ENCODE measurements at regions not wholly inside any gene's neighbourhood (a gene's known extent, or its start where the extent isn't known, plus 50 kb on each side); places are given as distances from the start of the nearest gene placed in this dataset.
"Not testable (repeated sequence)": the region's sequence is repeated elsewhere in the genome, so short reads cannot be mapped to it uniquely, and the experiment has no call there.

DNA sequence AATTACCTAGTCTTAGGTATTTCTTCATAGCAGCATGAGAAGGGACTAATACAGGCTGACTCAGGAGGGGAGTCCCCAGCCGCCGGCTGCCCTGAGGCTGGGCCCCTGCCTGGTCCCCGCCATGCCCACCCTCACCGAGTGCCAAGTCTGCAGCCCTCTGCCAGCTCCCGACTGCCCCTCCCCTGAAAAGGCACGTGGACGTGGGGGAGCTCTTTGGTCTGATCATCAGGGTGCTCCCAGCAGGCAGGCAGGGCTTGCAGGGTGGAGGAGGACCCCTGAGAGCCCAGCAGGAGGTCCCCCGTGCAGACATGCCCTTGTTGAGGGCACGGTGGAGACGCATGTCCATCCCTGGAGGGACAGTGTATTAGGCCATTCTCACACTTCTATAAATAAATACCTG, 110.9 kb downstream of the UNCX start:
- no peak for DNase-seq

DNA sequence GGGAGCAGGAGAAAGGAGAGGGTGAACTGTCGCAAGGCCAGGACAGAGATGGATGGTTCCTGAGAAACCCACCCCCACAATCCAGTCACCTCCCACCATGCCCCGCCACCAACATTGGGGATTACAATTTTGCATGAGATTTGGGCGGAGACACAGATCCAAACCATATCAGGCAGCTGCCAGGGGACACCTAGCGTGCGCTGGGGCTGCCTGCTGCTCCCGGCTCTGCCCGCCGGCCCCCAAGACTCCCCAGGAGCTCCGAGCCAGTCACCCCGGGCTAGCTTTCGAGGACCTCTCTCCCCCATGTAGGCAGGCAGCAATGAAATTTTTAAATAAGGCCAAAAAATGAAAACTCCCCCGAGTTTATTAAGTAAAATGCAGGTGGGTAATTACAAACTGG, 111.7 kb downstream of the UNCX start:
- no peak for DNase-seq

DNA sequence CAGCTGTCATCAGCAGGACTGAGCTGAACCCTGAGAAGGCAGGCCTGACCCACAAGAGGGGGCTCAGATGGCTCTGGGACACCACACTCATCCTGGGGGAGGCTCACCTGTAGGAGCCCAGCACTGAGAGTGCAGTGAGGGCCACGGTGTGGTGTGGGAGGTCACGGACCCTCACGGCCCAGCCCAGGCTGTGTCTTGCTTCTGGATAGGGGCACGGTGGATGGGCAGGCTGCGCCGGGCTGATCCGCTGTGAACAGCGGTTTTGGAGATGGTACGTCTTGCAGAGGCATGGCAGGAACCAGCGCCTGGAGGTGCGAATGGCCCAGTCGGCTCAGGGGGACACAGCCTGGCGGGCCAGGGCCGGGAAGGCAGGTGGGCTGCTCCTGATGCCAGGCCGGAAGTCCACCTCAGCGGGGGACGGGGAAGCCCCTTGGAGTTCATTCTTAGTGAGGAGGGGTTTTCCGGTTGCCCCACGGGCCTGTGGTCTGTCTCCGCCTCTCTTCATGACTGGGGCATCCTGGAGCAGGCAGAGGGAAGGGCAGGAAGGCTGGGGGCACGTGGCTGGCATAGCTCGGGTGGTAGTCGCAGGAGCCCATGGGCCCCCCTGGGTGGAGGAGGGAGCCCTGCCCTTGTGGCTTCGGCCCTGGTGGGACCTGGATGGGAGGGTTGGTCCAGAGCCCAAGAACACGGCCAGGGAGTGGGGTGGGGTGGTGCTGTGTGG, 112.5 kb downstream of the UNCX start:
- no peak for DNase-seq

GRCh38 chr7:1345796-1346755, 113.2 kb downstream of the MICALL2 start:
- DNase-seq: no peak

DNA sequence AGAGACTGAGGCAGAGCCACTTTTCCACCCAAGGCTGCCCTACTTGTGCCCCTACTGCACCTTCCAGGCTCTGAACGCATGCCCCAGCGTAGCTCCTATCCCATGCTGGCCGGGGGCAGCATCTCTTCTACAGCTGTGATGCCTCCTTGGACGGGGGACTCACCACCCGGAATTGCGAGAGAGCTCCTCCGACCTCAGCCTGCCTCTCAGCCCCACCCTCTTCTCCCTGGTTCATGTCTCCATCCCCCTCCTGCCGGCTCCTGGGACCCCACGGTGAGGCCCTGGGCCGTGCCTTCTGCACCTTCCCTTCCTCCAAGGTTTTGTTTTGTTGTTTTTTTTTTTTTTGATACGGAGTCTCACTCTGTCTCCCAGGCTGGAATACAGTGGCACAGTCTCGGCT, 112.4 kb downstream of the MICALL2 start:
- DNase-seq: no peak

DNA sequence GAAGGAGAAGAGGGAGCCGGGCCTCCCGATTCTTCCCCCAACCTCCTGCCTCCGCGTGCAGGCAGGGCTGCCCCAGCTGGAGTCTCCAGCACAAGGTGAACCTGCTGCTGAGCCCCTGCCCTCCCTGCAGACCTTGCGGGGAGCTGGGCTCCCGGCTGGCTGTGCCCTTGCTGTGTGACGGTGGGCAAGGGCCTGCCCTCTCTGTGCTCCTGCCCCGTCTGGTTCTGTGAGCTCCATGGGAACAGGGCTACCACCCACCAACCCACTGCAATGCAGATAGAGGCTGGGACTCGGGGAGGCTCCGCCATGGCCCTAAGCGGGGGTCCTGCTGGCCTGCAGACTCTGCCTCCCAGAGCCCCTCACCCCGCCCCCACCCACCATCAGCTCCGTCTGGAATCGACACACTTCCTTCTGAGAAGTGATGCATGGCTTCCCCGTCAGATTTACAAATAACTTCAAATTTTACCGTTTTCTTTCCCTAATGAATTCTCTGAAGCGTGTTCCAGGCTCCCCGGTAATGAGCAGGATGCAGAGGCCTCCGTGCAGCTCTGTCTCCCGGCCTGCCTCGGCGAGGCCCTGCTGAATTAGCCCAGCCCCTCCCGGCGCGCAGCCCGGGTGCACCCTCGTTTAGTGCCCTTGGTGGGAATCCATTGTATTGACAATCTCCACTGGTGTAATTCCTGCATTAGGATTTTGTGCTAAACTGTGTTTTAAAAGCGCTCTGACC, 111.0 kb downstream of the MICALL2 start:
- DNase-seq: no peak

DNA sequence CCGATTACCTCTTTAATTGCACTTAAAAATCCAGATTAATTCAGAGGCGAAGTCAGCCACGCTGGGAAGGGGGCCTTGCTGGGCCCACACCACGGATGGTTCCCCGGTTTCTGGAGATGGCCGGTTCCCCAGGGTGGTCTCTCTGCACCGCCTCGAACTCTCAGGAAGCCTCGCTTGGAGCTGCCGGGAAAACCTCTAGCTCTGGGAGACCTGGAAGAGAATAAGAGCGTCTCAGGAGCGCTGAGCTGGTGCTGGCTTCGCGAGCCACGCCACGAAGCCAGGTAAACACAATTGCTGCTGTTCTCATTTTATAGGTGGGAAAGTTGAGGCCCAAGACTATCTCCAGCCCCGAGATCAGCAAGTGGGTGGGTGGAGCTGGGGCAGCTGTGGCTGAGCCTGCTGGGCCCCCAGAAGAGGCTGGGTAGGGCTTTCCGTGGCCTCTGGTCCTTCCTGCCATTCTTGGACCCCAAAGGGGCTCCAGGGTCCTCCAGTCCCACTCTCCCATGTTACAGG, 110.4 kb downstream of the MICALL2 start:
- no peak for DNase-seq

DNA sequence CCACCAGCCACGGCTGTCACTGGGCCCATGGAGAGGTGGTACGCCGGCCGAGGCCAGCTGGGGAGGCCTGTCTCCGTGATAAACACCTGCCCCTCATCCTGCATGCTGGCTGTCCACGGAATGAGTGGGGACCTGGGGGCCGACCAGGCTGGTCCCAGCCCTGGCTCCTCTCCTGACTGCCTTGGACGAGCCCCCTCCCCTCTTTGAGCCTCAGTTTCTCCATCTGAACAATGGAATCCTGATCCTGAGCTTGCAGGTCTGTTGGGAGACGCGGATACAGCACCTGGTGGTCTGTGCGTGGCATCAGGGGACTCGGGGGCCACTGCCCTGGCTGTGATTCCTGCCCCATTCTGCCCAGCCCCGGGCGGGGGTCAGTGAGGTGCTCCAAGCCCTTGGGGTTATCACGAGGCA, 109.9 kb downstream of the MICALL2 start:
- no peak for DNase-seq

- no peak for DNase-seq
Measured at GRCh38 chr7:1351881-1352625, 107.2 kb downstream of the MICALL2 start.

DNA sequence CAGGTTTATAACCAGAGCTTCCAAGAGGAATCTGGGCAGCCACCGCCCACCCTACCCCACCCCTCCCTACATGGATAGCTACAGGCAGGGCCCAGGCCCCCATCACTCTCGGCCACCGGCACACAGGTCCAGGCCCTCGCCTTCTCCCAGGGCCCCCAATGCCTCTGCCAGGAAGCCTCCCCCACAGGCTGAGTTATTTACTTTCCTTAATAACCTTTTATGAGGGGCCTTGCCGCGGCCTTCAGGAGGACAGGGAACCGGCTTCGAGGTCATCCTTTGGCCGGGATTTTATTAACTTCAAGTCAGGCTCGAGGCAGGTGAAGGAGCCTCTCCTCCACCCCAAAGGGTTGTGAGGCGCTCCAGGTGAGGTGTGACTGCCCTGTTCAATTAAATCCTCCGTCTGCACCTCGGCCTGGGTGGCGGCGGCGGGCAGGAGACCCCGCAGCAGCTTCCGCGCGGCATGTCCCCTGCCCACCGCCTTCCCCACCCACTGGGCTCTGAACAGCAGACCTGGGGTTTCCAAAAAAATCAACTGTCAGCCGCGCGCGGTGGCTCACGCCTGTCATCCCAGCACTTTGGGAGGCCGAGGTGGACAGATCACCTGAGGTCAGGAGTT, 106.5 kb downstream of the MICALL2 start:
- no peak for DNase-seq

GRCh38 chr7:1354661-1355567, 104.4 kb downstream of the MICALL2 start:
- no peak for DNase-seq

GRCh38 chr7:1355568-1356340, 103.5 kb downstream of the MICALL2 start:
- no peak for DNase-seq

GRCh38 chr7:1356853-1357252, 102.4 kb downstream of the MICALL2 start:
- not testable (repeated sequence) for DNase-seq

GRCh38 chr7:1357260-1357600, 102.0 kb downstream of the MICALL2 start:
- not testable (repeated sequence) for DNase-seq

DNA sequence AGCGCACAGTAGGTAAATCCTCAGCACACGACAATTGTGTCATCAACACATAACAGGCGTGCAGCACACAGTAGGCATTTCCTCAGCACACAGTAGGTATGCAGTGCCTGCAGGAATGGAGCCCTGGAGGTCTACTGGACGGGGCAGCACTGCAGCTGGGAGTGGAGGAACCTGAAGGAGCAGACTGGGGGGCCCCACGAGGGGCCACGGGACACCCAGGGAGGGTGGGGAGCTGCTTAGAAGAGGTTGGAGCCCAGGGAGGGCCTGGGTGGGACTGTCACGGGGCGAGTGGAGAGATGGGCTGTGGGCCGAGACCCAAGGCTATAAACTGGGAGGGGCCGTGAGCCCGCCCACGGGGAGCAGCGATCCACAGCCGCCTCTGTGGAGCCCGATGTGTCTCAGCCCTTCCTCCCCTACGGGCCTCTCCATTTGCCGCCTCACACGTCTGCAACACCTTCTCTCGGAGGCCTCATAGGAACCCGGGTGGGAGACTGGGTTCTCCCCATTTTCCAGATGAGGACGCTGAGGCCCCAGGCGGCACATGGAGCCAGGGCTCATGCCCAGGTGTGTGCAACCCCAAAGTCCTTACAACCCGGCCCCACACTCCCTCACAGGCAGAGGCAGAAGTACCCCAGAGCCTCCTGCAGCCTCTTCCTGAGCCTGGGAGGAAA, 101.5 kb downstream of the MICALL2 start:
- no peak for DNase-seq

- DNase-seq: no peak
Measured at GRCh38 chr7:1358376-1359050, 100.8 kb downstream of the MICALL2 start.

- no peak for DNase-seq
Measured at GRCh38 chr7:1359051-1359400, 100.2 kb downstream of the MICALL2 start.

DNA sequence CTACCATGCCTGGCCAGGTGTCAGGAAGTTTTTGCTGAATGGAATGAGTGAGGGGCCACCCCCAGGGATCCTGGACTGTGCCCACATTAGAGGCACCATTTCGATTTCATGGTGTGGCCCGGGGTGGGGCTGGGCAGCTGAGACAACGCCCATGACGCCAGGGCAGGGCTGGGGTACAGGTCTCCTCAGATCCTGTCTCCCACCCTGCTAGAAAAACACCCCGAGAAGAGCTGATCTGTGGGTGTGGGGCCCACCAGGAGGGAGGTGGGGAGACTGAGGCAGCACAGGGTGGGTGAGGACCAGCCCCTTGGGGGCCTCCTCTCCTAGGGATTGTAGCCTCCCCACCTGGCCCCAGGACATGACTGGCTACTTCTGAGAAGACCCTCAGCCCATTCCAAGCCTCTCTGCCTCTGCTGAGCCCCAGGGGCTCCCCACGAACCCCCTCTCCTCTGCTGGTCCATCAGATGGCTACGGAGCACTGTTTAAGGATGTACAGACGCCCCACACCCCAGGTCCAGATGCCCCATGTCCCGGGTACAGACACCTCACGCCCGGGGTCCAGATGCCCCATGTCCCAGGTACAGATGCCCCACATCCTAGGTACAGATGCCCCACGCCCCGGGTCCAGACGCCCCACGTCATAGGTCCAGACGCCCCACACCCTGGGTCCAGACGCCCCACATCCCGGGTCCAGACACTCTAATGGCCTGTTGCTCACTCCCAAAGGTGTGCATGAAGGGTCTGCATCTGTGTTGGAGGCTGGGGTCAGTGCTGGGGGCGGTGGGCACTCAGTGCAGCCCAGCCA, 99.4 kb downstream of the MICALL2 start:
- no peak for DNase-seq

Measured in NCI-H2107 (cell line).